ENCODE measurements at regions not wholly inside any gene's neighbourhood (a gene's known extent, or its start where the extent isn't known, plus 50 kb on each side); places are given as distances from the start of the nearest gene placed in this dataset.

- no peak for TF ChIP-seq CTCF (IDR thresholded peaks at IDR 0.05)
- TF ChIP-seq ZNF396 (CRISPR knock-in tag; IDR thresholded peaks at IDR 0.05; ENCODE audit: borderline replicate concordance), result no peak
- TF ChIP-seq ZNF121 (CRISPR knock-in tag; IDR thresholded peaks at IDR 0.05), result no peak
- TF ChIP-seq USF1 (CRISPR knock-in tag; IDR thresholded peaks at IDR 0.05), result no peak
- TF ChIP-seq TCF7 (CRISPR knock-in tag; IDR thresholded peaks at IDR 0.05; ENCODE audit: low read depth), result no peak
- no peak for TF ChIP-seq NR2C2 (CRISPR knock-in tag; IDR thresholded peaks at IDR 0.05)
- TF ChIP-seq ETV6 (CRISPR knock-in tag; IDR thresholded peaks at IDR 0.05), result no peak
- no peak for TF ChIP-seq ZNF425 (CRISPR knock-in tag; conservative IDR thresholded peaks at IDR 0.05)
- TF ChIP-seq CDX4 (CRISPR knock-in tag; IDR thresholded peaks at IDR 0.05; ENCODE audit: borderline replicate concordance), result no peak
- no peak for TF ChIP-seq ATF1 (CRISPR knock-in tag; IDR thresholded peaks at IDR 0.05)
- TF ChIP-seq NR1H2 (CRISPR knock-in tag; IDR thresholded peaks at IDR 0.05), result no peak
- no peak for TF ChIP-seq NFYB (CRISPR knock-in tag; conservative IDR thresholded peaks at IDR 0.05; ENCODE audit: low read depth)
- TF ChIP-seq ZNF263 (CRISPR knock-in tag; IDR thresholded peaks at IDR 0.05; ENCODE audit: low read depth), result no peak
Measured at GRCh38 chr1:238895911-238896310, 490.5 kb upstream of the CHRM3 start.
